HG02623 (cell line): ENCODE measurements at regions not wholly inside any gene's neighbourhood (a gene's known extent, or its start where the extent isn't known, plus 50 kb on each side); places are given as distances from the start of the nearest gene placed in this dataset.
A peak's percentile ranks its signal among the peaks of the same experiment; 100 is the strongest.

Source experiments
- ATAC-seq: cut with Tn5 transposase; IDR thresholded peaks from one replicate; pipeline ENCODE4 v1.9.1; 2021; ENCODE audit warnings: moderate library complexity; ENCODE audit not compliant: unreplicated experiment

DNA sequence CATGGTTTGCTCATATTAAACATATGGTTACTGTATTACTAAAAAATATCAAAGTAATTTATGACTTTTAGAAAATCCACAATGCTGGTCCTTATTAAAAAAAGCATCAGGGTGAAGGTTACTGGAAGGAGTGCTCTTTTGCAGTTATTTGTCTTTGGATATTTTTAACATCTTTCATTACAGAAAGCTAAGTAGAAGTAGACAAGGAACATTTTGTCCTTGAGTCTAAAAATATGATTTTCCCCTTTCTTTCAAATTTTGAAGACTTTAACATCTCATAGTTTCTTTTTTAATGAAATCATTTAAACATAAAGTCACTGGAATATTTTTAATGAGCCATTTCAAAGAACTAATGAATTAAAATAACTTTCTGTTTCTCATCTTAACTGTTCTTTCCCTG lies 110.1 kb upstream of the TNS3 start:
- no peak for ATAC-seq

DNA sequence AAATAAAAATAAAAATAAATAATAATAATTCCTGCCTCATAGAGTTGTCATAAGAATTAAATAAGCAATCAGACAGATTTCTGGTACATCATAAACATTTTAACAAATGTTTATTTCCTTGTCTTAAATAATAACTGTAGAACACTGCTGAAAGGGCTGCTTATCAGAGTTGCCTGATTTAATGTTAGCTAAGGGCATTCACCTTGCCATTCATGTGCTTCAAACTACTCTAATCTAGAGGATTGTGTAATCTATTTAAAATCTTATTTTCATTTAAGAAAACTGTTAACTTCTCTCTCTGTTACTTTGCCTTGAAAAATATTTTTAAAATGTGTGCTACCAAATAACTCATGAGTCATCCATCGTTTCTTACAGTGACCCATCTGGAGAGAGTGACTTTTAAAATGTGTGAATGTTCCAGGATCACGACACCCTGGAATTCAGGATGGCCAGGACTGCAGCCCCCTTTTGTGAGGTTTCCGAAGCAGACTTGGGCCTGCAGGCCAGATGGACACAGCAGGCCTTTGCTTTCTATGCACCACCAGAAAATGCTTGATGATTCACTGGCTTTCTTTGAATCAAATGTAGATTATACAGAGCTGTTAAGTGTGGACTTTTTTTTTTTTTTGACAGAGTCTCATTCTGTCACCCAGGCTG lies 109.1 kb upstream of the TNS3 start:
- no peak for ATAC-seq

- ATAC-seq: no peak
Measured at GRCh38 chr7:47689558-47689957, 107.6 kb upstream of the TNS3 start.

GRCh38 chr7:47688311-47689100 lies 106.6 kb upstream of the TNS3 start:
- ATAC-seq: no peak

- ATAC-seq: no peak
Measured at GRCh38 chr7:47685712-47686376, 103.9 kb upstream of the TNS3 start.

DNA sequence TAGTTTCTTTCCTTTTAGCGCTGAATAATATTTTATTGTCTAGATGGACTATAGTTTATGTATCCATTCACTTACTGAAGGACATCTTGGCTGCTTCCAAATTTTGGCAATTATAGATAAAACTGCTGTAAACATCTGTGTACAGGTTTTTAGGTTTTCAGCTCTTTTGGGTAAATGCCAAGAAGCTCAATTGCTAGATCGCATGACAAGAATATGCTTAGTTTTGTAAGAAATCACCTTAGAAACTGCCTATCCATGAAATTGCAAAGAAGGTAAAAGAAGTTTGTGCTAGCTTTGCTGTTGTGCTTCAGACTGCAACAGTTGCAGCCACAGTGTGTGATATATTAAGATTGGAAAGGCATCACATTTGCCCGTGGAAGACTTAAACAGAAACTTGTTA lies 103.2 kb upstream of the TNS3 start:
- no peak for ATAC-seq

DNA sequence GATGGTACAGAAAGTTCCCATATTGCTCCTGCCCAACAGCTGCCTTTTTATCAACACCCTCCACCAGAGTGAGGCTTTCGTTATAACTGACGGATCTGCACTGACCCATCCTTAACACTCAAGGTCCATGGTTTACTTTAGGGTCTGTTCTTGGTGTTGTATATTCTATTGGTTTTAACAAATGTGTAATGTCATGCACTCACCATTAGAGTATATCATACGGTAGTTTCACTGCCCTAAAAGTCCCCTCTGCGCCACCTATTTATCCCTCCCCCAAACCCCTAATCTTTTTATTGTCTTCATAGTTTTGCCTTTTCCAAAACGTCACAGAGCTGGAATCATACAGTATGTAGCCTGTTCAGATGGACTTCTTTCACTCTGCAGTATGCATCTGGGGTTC lies 102.8 kb upstream of the TNS3 start:
- ATAC-seq: no peak

DNA sequence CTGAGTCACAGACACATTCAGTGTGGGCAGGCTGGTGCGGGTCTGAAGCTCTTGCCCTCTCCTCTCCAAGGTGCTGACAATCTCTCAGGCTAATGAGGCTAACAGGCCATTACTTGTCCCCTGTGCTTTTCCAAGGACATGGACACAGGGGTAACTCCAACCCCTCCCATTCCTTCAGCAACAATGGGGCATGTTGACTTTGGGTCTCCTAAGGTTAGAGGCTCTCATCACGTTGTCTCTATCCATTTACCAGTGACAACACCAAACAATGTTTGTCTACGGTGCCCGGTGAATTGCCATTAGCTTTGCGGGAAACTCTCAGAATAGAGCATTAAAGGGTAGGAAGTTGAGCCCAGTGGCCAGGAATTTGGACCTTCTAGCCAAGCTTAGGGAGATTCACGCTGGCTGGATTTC lies 101.6 kb upstream of the TNS3 start:
- no peak for ATAC-seq

DNA sequence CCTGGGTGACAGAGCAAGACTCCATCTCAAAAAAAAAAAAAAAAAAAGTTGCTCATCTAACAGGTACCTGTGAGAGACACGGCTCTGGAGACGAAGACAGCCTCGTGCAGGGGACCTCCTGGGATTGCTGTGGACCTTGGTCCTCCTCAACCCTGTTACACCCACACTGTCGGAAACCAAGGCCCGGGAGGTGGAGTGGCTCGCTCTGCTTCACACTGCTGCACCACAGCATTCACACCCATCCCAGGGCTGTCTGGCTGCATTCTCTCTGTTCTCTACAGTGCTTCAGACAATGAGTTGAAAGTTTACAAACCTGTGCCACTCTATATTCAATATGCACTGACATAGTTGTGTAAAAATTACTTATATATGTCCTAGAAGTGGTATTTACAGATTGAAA lies 101.0 kb upstream of the TNS3 start:
- ATAC-seq: no peak

DNA sequence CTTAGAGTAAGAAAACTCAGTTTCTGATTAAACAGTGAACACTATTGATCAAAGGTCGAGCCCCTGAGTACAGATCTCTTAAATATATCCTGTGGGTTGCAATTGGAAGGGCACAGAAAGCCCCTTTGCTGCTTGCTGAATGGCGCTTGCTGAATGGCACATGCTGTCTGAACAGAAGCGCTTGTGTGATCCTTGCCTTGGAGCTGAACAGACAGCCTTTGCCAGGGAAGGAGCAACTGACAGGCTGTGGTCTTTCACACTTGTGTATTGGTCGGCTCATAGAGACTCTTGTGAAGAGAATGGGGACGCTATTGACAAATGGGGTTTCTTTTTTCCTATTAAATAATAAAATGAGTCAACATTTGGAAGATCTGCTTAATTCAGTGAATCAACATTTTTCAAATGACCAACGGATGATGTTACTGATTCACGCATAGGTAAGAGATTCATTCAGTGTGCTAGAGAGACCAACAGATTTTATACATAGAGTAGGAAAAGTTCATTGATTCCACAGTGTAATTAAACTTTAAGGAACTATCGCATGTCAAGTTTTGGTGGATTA lies 99.4 kb upstream of the TNS3 start:
- ATAC-seq: no peak

GRCh38 chr7:47678641-47679380 lies 96.9 kb upstream of the TNS3 start:
- ATAC-seq: no peak

DNA sequence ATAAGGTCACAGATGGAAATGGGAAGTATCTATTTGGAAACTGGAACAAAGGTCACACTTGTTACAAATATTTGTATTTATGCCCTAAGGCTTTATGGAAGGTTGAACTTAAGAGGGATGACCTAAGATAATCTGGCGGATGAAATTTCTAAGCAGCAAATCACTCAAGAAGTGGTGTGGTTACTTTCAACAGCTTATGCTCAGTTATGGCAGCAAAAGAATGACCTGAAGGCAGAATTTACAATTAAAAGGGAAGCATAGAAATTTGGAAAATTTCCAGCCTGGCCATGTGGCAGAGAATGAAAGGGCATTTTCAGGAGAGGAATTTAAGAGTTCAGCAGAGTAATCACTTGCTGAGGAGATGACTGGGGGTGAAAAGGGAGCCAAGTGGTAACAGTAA lies 95.8 kb upstream of the TNS3 start:
- ATAC-seq: no peak

DNA sequence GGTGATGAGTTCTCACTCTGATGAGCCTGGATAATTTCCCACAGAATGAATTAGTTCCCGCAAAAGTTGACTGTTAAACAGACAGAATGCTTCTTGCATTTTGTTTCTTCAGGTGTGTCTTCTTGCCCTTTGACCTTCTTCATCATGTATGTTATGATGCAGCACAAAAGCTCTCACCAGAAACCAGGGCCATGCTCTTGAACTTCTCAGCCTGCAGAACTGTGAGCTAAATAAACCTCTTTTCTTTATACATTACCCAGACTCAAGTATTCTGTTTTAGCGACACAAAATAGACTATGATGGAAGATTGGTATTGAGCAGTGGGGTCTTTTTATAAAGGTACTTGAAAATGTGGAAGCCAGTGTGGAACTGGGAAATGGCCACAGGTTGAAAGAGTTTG lies 95.2 kb upstream of the TNS3 start:
- ATAC-seq: no peak

GRCh38 chr7:47672977-47673381 lies 91.1 kb upstream of the TNS3 start:
- no peak for ATAC-seq

- no peak for ATAC-seq
Measured at GRCh38 chr7:47672271-47672791, 90.4 kb upstream of the TNS3 start.

GRCh38 chr7:47671358-47671757 lies 89.4 kb upstream of the TNS3 start:
- ATAC-seq: no peak

- ATAC-seq: peak; percentile 87
Measured at GRCh38 chr7:47670729-47671128, 88.8 kb upstream of the TNS3 start.

- no peak for ATAC-seq
Measured at GRCh38 chr7:47669901-47670384, 88.0 kb upstream of the TNS3 start.

- ATAC-seq: peak; percentile 60
Measured at GRCh38 chr7:47669178-47669891, 87.4 kb upstream of the TNS3 start.
